ENCODE measurements at regions not wholly inside any gene's neighbourhood (a gene's known extent, or its start where the extent isn't known, plus 50 kb on each side); places are given as distances from the start of the nearest gene placed in this dataset.

DNA sequence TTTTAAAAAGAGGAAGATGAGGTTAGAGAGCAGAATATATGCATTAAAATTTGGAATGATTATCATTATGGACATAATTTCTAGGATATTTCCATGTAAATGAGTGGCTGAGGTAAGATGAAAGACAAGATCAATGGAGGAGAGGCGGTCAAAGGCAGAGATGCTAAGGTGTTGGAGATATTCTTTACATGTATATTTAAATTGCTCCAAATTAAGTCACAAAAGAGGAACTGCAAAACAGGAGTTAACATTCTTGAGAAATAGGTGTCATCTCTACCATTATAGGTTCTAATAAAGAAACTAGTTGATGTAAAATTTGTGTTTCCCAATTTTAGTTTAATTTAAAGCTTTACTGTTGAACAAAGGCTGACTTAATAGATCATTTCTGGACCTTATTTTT is 268.5 kb upstream of the PPFIA2 start:
- TF ChIP-seq CTCF (conservative IDR thresholded peaks at IDR 0.05; ENCODE audit: low read depth, low read length) (no peak), EZH2 (IDR thresholded peaks at IDR 0.05; ENCODE audit: borderline replicate concordance, low read depth, low read length, poor library complexity, severe bottlenecking) (no peak)

All from A673 (cell line).